HG03469 (cell line): ENCODE measurements at regions not wholly inside any gene's neighbourhood (a gene's known extent, or its start where the extent isn't known, plus 50 kb on each side); places are given as distances from the start of the nearest gene placed in this dataset.
"Not testable (repeated sequence)": the region's sequence is repeated elsewhere in the genome, so short reads cannot be mapped to it uniquely, and the experiment has no call there.

Experiments used
- ATAC-seq: cut with Tn5 transposase; IDR thresholded peaks from one replicate; pipeline ENCODE4 v1.9.1; 2021; ENCODE audit warnings: mild to moderate bottlenecking, moderate library complexity, moderate number of reproducible peaks; ENCODE audit not compliant: unreplicated experiment

- ATAC-seq, result not testable (repeated sequence)
These were observed 839.3 kb downstream of the DIAPH3 start for GRCh38 chr13:59324401-59324800.

GRCh38 chr13:59326717-59327116 is 837.0 kb downstream of the DIAPH3 start:
- ATAC-seq, result no peak

DNA sequence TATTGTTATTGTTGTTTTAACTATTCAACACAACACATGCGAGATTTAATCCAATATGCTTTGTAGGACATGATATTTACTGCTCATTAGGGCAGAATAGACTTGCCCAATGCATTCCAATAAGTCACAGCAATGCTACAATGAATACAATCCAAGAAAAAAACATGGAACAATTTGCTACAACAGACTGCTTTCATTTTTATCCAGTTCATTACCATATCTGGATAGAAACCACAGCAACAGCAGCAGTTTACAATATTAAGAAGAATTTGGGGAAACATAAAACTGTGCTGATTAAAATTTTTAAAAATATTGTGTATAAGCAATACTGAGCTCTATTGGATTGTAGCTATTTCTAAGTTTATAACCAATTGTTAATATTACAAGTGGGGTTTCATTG is 833.0 kb downstream of the DIAPH3 start:
- ATAC-seq, result no peak

DNA sequence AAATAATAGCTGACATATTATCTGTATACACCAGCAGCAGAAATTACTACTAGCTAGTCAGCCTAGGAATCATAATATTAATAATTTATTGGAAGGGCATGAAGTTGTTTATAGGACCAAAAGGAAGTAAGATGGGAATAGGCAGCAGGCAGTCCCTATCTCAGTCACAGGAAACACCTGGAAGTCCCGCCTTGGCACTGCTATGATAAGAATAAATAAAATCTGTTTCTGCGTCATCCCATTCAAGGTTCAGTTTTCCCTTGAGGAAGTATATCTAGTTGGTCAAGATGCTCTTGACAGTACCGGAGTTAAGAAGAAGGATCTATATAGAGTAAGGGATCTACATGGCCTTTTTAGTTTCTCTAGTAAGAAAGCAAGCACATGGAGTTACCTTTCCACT is 830.8 kb downstream of the DIAPH3 start:
- no peak for ATAC-seq

DNA sequence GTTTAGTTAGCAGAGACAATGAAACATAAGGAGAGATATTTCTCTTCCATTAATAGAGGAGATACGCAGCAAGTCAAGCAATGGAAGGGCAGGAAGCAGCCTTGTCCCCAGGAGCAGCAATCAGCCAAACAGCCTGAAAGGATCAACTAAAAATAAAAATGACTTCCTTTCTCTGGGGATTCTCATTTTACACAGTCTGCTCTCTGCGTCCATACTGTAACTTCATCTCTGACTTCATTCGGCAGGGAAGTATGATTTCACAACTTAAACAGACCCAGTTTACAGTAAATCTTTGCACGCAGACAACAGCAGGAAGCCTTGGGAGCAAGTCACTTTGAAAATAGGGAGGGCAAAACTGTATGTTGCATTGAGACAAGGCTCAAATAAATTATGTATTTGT is 826.7 kb downstream of the DIAPH3 start:
- no peak for ATAC-seq

DNA sequence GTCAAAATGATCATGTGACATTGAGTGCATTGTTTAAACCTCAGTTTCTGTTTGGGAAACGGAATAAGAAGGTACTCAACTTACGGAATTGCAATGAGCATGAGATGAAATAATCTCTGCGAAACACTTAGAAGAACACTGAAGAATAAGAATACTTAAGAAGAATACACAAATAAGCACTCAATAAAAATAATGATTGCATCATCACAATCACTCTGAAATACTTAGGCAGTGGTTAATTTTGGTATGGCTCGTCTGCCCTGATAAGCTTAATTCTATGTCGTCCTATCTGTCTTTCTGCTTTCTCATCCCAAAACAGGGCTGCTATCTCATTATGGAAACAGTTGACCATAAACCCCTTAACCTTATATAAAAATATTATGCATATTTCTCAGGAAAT is 823.6 kb downstream of the DIAPH3 start:
- ATAC-seq, result no peak

- ATAC-seq, result no peak
These were observed 823.1 kb downstream of the DIAPH3 start for GRCh38 chr13:59340581-59340980.

DNA sequence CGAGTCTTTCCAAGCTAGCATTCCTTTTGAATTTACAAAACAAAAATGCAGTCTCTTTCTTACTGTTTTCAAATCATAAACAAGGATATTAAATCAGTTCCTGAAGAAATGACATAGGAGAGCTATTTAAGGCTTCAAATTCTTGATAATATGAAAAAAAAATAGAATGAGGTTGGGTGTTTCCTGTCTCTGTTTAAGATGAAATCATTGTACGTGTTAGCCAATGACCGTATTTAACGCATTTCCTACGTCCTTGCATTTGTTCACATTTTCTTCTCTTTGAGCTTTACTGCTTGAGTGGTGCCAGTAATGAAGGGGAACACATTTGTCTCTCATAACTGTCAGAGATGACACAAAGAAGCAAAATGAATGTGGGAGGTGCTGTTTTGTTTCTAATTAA is 821.3 kb downstream of the DIAPH3 start:
- no peak for ATAC-seq

- ATAC-seq, result no peak
These were observed 820.6 kb downstream of the DIAPH3 start for GRCh38 chr13:59343132-59343531.

DNA sequence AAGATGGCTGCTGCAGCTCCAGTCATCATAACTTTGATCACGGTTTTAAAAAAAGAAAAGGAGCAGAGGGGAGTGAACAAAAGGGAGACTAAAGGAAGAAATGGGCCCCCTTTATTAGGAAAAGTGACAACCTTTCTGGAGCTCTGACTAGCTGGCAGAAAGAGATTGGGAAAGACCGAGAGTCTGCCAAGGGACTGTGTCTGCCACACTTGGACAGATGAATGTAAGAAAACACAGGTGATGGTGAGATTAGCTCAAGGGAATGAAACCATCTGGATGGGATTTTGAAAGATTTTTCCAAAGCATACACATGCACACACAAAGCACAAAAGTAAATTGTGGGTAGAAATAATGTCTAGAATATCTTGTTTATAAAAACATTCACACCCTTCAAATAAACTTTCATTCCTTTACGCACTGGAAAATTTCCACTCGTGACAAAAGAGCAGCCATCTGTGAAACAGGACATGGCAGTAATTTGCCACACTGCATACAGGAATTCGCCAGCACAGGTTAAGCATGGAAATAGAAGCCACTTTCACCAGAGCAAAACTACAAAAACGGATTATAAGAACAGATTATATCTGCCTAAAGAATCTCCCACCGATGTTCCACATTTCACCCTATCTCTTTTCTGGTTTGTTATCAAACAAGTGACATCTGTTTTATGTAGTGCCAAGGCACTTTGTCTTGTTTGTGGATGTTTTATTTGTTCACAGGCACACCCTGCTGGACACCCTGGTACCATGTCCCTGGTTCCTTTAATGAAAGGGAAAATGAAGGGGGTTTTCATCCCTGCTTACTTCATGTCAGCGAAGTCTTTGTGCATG is 819.5 kb downstream of the DIAPH3 start:
- no peak for ATAC-seq

DNA sequence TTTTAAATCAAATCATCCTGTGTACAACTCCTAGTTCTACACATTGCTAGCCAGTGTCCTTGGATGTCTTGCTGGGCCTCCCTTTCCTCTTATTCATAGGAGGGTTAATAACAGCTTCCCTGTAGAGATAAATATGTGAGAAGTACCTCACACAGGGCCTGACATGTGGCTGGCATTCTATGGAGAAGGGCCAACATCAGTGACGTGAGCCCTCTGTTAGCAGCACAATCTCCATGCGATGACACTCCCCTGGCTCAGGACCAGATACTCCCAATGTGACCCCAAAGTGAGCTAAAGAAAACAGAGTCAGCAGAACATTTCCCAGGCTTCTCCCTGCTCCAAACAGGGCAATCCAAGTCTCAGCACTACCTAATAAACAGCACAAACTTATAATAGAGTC is 818.4 kb downstream of the DIAPH3 start:
- no peak for ATAC-seq

DNA sequence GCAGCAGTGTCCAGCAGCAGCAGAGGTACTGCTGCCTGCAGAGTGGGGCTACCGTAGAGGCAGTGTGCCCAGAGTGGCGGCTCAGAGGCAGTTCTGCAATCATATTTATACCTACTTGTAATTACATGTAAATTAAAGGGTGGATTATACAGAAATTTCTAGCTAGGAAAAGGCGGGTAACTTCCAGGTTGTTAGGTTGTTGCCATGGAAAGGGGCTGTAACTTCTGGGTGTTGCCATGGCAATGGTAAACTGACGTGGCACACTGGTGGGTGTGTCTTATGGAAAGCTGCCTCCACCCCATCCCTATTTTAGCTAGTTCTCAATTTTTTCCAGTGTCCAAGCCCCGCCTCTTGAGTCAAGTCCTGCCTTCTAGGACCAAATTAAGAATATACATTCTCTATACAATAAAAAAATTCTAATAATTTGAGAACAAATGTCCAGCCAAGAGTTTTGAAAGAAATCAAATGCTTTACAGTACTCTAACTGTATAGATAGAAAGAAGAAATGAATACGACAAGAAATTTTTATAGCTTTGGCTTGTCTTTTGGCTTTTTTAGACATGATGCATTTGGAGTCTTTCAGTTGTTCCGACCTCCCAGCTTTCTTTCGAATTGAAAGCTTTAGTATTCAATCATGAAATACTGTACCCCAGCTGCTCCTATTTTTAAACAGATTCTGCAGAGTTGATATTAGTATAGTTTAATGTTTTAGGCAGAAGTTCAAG is 816.6 kb downstream of the DIAPH3 start:
- ATAC-seq, result no peak

DNA sequence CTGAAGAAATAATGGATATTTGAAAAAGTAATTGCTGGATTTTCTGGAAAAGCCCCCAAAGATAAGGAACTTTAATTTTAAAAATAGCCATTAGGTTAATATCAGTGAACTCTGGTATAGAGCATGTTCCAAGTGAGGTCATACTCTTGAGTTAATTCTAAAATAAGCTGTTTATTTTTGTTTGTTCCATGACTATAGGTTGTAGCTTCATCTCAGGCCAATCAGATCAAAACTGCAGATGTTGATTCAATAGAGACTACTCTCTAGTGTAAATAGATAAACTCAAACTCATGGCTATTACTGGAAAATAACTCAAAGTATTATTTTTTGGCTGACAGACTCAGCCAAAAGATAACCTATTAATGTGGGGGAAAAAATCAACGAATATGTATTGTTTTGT is 815.1 kb downstream of the DIAPH3 start:
- ATAC-seq, result no peak

GRCh38 chr13:59352600-59352999 is 811.1 kb downstream of the DIAPH3 start:
- no peak for ATAC-seq

DNA sequence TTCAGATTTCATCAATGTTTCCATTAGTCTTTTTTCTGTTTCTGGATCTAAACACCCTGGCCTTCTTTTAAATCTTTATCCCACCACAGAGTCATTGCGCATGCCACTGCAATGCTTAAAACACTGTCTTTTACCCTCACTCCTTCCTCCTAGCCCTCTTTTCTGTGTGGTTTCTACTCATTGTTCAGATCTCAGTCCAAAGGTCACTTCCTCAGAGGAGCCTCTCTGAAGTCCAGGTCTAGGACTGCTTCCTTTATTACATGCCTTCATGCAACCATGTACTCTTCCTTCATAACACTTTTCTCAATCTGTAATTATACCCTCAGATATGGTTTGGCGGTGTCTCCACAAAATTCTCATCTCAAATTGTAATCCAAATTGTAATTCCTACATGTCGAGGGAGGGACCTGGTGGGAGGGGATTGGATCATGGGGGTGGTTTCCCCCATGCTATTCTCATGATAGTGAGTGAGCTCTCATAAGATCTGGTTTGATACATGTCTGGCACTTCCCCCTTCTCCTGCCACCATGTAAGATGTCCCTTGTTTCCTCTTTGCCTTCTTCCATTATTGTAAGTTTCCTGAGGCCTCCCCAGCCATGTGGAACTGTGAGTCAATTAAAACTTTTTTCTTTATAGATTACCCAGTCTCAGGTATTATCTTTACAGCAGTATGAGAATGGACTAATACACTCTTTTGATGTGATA is 808.9 kb downstream of the DIAPH3 start:
- ATAC-seq, result no peak

DNA sequence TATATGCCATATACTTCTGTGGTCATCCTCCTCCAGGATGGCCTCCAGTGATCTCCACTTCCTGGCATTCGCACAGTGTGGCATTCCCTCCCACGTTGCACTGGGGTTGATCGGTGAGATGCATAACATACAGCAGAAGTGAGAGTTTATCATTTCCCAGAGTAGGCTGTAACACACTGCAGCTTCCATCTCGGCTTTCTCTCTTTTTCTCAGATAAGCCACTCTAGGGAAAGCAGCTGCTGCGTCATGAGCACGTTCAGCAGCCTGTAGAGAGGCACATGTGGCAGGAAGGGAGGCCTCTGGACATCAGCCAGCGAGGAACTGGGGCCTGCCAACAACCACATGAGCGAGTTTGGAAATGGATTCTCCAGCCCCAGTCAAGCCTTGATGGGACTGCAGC is 807.1 kb downstream of the DIAPH3 start:
- no peak for ATAC-seq

- no peak for ATAC-seq
These were observed 805.7 kb downstream of the DIAPH3 start for GRCh38 chr13:59358014-59358413.

- peak; percentile 73 for ATAC-seq
These were observed 803.6 kb downstream of the DIAPH3 start for GRCh38 chr13:59360108-59360507.

DNA sequence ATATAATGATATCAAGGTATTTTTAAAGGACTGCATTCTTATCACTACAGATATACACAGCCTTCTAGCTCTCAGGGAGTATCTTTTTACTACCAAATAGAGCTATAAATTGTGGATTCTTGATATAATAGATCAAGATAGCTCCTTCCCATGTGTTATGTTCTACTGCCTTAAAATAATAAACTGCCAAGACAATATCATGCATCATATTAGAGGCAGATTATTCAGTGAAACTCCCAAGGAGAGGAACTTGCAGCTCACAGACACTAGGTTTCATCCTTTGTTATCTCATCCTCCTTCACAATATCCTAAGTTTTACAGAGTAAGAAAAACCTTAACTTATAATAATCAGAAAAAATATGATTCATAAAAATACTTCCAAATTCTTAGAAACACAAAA is 802.8 kb downstream of the DIAPH3 start:
- ATAC-seq, result no peak

DNA sequence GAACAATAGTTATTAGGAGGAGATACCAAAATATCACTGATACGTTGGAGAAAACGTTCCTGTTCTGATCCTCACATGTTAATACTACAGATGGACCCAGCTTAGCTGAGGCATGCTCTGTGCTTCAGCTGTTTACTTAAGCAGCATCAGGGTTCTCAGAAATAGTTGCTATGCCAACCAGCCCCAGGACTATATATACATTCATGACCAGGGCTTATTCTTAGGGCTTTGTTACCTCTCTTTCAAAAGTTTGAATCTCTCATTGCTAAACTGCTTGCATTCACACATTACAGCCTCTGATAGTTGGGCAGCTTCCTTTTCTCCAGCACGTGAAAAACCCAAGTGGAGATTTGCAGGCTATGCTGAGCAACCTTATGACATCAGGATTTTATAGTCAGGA is 800.4 kb downstream of the DIAPH3 start:
- no peak for ATAC-seq

GRCh38 chr13:59363947-59364346 is 799.8 kb downstream of the DIAPH3 start:
- ATAC-seq, result no peak

DNA sequence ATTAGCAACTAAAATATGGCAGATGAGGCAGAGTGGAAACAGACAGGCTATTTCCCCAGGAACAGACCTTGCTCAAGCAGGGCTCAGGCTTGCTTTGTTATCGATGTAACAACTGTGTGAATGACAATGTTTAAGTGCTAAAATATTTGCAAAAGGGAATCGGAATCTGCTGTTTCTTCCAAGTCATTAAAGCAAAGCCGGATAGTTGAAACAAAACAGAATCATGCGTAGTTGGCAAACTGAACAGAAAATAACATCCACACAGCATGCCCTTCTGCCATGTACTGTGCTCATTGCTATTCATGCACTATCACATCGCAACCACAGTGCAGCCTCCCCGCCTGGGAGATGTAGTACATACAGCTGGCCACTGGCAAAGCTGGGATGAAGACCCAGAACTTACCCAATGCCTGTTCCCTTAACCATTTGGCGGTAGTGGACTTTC is 799.1 kb downstream of the DIAPH3 start:
- no peak for ATAC-seq
